ENCODE measurements at regions not wholly inside any gene's neighbourhood (a gene's known extent, or its start where the extent isn't known, plus 50 kb on each side); places are given as distances from the start of the nearest gene placed in this dataset.
"Not testable (repeated sequence)": the region's sequence is repeated elsewhere in the genome, so short reads cannot be mapped to it uniquely, and the experiment has no call there.

GRCh38 chr2:63743982-63744966 is 97.4 kb upstream of the UGP2 start:
- Histone ChIP-seq H3K27me3 (ENCODE audit: control insufficient read depth, insufficient read depth, low read length) (no peaks in the 10 kb centered on the region), H3K9me3 (replicated peaks; ENCODE audit: control insufficient read depth, low read depth, low read length) (no peaks in the 10 kb centered on the region), H3K4me1 (ENCODE audit: control insufficient read depth, insufficient read depth, low read length) (peaks cover 3% of the 10 kb centered on the region), H3K4me3 (ENCODE audit: low read length) (no peak overlapping the region), H3K36me3 (ENCODE audit: control insufficient read depth, insufficient read depth, low read length) (no peaks in the 10 kb centered on the region), H3K27ac (ENCODE audit: low read length) (peak overlapping the region; percentile 68)
- 36% methylated on average over 2 of the region's 6 CpGs for WGBS (ENCODE audit: insufficient coverage)
- DNase-seq: peak; percentile 54

DNA sequence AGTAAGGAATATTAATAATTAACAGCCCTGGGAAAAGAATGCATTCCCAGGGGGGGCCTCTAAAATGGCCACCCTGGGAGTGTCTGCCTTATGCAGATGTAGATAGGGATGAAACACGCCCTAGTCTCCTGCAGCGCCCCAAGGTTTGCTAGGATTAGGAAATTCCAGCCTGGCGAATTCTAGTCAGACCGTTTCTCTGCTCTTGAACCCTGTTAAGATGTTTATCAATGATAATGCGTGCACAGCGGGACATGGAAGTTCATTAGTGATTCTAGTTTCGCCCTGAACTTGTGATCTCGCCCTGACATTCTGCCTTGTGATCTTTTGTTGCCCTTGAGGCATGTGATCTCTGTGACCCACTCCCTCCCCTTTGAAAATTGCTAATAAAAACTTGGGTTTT is 95.1 kb upstream of the UGP2 start:
- H3K4me1 ChIP-seq (ENCODE audit: control insufficient read depth, insufficient read depth, low read length); H3K4me3 ChIP-seq (ENCODE audit: low read length); H3K36me3 ChIP-seq (ENCODE audit: control insufficient read depth, insufficient read depth, low read length); H3K9me3 ChIP-seq (replicated peaks; ENCODE audit: control insufficient read depth, low read depth, low read length); H3K27ac ChIP-seq (ENCODE audit: low read length); DNase-seq; H3K27me3 ChIP-seq (ENCODE audit: control insufficient read depth, insufficient read depth, low read length): not testable (repeated sequence)
- 91% methylated on average over 8 of the region's 8 CpGs for WGBS (ENCODE audit: insufficient coverage)

DNA sequence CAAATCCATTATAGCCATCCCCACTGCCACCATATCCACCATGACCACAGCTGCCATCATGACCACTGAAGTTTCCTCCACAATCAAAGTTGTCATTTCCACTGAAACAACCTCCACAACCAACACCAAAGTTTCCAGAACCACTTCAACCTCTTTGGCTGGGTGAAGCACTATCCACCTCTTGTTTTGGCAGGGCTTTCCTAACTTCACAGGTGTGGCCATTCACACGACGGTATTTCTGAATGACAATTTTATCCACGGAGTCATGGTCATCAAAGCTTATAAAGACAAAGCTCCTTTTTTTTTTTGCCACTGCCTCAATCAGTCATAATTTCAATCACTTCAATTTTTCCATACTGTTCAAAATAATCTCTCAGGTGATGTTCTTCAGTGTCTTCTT is 89.8 kb upstream of the UGP2 start:
- H3K27ac ChIP-seq (ENCODE audit: low read length): no peak overlapping the region
- WGBS (ENCODE audit: insufficient coverage): 88% methylated on average over 3 of the region's 3 CpGs
- no peaks in the 10 kb centered on the region for H3K9me3 ChIP-seq (replicated peaks; ENCODE audit: control insufficient read depth, low read depth, low read length)
- no peaks in the 10 kb centered on the region for H3K36me3 ChIP-seq (ENCODE audit: control insufficient read depth, insufficient read depth, low read length)
- no peaks in the 10 kb centered on the region for H3K4me1 ChIP-seq (ENCODE audit: control insufficient read depth, insufficient read depth, low read length)
- H3K27me3 ChIP-seq (ENCODE audit: control insufficient read depth, insufficient read depth, low read length): no peaks in the 10 kb centered on the region
- H3K4me3 ChIP-seq (ENCODE audit: low read length): no peak overlapping the region
- no peak for DNase-seq

DNA sequence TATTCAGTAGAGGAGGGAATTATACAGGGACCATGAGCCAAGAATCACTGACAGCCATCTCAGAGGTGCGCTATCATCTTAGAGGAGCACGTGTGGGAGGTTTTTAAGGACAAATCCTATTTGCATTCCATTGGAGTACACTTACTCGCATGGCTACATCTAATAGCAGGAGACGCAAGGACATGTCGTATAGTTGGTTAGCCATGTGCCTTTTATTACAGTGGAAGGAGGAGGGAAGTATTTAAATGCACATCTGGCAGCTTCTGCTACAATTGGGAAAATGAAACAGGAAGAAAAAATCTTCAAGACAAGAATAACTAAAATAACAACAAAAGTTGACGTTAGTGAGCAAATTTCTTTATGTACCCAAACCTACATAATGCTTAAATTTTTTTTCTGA is 86.5 kb upstream of the UGP2 start:
- peak; percentile 87 for DNase-seq

DNA sequence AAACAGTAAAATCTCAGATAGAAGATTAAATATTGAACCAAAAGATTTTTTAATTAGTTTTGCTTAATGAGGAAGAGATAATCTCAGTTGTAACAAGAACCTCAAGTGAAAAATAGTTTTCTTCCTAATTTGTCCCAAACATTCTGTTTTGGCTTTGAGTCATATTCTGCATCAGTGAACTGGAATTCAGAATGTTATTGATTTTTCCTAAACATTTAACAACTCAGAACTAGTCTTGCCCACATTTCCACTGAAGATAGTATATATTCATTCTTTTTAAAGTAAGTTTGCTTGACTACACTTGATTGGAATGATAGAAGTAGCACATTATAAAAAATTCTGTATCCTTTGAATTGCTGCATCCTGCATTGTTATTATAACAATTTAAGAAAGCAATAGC is 85.7 kb upstream of the UGP2 start:
- H3K27me3 ChIP-seq (ENCODE audit: control insufficient read depth, insufficient read depth, low read length): no peaks in the 10 kb centered on the region
- H3K4me1 ChIP-seq (ENCODE audit: control insufficient read depth, insufficient read depth, low read length): no peaks in the 10 kb centered on the region
- no peaks in the 10 kb centered on the region for H3K36me3 ChIP-seq (ENCODE audit: control insufficient read depth, insufficient read depth, low read length)
- H3K27ac ChIP-seq (ENCODE audit: low read length): peak overlapping the region; percentile 43
- peak; percentile 72 for DNase-seq
- H3K4me3 ChIP-seq (ENCODE audit: low read length): no peak overlapping the region
- H3K9me3 ChIP-seq (replicated peaks; ENCODE audit: control insufficient read depth, low read depth, low read length): no peaks in the 10 kb centered on the region

More for the DNA sequence above, 86.5 kb upstream of the UGP2 start:
- Histone ChIP-seq H3K27me3 (ENCODE audit: control insufficient read depth, insufficient read depth, low read length) (no peaks in the 10 kb centered on the region), H3K9me3 (replicated peaks; ENCODE audit: control insufficient read depth, low read depth, low read length) (no peaks in the 10 kb centered on the region), H3K4me1 (ENCODE audit: control insufficient read depth, insufficient read depth, low read length) (no peaks in the 10 kb centered on the region), H3K4me3 (ENCODE audit: low read length) (no peak overlapping the region), H3K36me3 (ENCODE audit: control insufficient read depth, insufficient read depth, low read length) (no peaks in the 10 kb centered on the region), H3K27ac (ENCODE audit: low read length) (peak overlapping the region; percentile 43)
- WGBS (ENCODE audit: insufficient coverage): no CpG with 5 or more reads among the region's 6 CpGs

GRCh38 chr2:63763391-63763941 is 78.2 kb upstream of the UGP2 start:
- H3K27me3 ChIP-seq (ENCODE audit: control insufficient read depth, insufficient read depth, low read length): no peaks in the 10 kb centered on the region
- no peaks in the 10 kb centered on the region for H3K36me3 ChIP-seq (ENCODE audit: control insufficient read depth, insufficient read depth, low read length)
- WGBS (ENCODE audit: insufficient coverage): 20% methylated on average over 1 of the region's 4 CpGs
- DNase-seq: peak; percentile 88
- peaks cover 7% of the 10 kb centered on the region for H3K4me1 ChIP-seq (ENCODE audit: control insufficient read depth, insufficient read depth, low read length)
- no peak overlapping the region for H3K4me3 ChIP-seq (ENCODE audit: low read length)
- H3K27ac ChIP-seq (ENCODE audit: low read length): peak overlapping the region; percentile 52
- peaks cover 2% of the 10 kb centered on the region for H3K9me3 ChIP-seq (replicated peaks; ENCODE audit: control insufficient read depth, low read depth, low read length)

DNA sequence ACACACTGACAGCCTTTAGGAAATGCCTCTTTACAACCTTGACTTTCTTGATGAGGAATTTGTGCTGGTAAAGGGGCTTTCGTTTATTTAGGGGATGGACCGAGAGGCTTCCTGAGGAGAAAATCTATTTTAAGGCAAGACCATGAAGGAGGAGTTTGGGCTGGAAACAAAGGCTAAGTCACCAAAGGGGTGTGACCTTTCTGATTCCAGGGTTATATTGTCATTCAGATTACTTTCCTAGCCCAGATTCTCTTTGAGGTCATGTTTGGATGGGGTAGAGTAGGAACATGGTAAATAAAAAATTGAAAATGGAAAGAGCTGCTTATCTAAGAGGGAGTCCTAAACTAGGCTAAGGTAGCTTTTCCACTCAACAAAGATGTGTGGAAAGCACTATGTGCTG is 77.1 kb upstream of the UGP2 start:
- DNase-seq: peak; percentile 39
- Histone ChIP-seq H3K27ac (ENCODE audit: low read length) (no peak overlapping the region), H3K4me3 (ENCODE audit: low read length) (no peak overlapping the region), H3K27me3 (ENCODE audit: control insufficient read depth, insufficient read depth, low read length) (no peaks in the 10 kb centered on the region), H3K36me3 (ENCODE audit: control insufficient read depth, insufficient read depth, low read length) (no peaks in the 10 kb centered on the region), H3K9me3 (replicated peaks; ENCODE audit: control insufficient read depth, low read depth, low read length) (peaks cover 2% of the 10 kb centered on the region), H3K4me1 (ENCODE audit: control insufficient read depth, insufficient read depth, low read length) (peaks cover 7% of the 10 kb centered on the region)
- no CpG with 5 or more reads among the region's 2 CpGs for WGBS (ENCODE audit: insufficient coverage)

GRCh38 chr2:63765117-63765516 is 76.6 kb upstream of the UGP2 start:
- DNase-seq: no peak
- Histone ChIP-seq H3K27ac (ENCODE audit: low read length) (no peak overlapping the region), H3K4me1 (ENCODE audit: control insufficient read depth, insufficient read depth, low read length) (peaks cover 7% of the 10 kb centered on the region), H3K4me3 (ENCODE audit: low read length) (no peak overlapping the region), H3K9me3 (replicated peaks; ENCODE audit: control insufficient read depth, low read depth, low read length) (peaks cover 2% of the 10 kb centered on the region), H3K36me3 (ENCODE audit: control insufficient read depth, insufficient read depth, low read length) (no peaks in the 10 kb centered on the region), H3K27me3 (ENCODE audit: control insufficient read depth, insufficient read depth, low read length) (no peaks in the 10 kb centered on the region)
- WGBS (ENCODE audit: insufficient coverage): 79% methylated on average over 2 of the region's 2 CpGs

GRCh38 chr2:63767307-63767706 is 74.4 kb upstream of the UGP2 start:
- H3K9me3 ChIP-seq (replicated peaks; ENCODE audit: control insufficient read depth, low read depth, low read length): peaks cover 2% of the 10 kb centered on the region
- H3K4me3 ChIP-seq (ENCODE audit: low read length): no peak overlapping the region
- H3K27me3 ChIP-seq (ENCODE audit: control insufficient read depth, insufficient read depth, low read length): no peaks in the 10 kb centered on the region
- no peaks in the 10 kb centered on the region for H3K36me3 ChIP-seq (ENCODE audit: control insufficient read depth, insufficient read depth, low read length)
- whole genome bisulfite sequencing (ENCODE audit: insufficient coverage): no CpG with 5 or more reads among the region's 1 CpG
- DNase-seq: no peak
- no peak overlapping the region for H3K27ac ChIP-seq (ENCODE audit: low read length)
- peaks cover 7% of the 10 kb centered on the region for H3K4me1 ChIP-seq (ENCODE audit: control insufficient read depth, insufficient read depth, low read length)

DNA sequence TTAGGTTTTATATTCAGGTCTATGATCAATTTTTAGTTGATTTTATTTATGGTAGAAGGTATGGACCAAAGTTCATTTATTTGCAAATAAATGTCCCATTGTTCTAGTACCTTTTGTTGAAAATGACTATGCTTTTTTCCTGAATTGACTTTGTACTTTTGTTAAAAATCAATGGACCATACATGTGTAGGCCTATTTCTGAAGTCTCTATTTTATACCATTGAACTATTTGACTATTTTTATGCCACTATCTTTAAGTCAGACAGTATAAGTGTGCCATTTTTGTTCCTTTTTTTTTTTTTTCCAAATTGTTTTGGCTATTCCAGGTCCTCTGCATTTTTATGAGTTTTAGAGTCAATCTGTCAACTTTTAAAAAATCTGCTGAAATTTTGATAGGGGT is 73.6 kb upstream of the UGP2 start:
- Histone ChIP-seq H3K9me3 (replicated peaks; ENCODE audit: control insufficient read depth, low read depth, low read length) (peaks cover 2% of the 10 kb centered on the region), H3K36me3 (ENCODE audit: control insufficient read depth, insufficient read depth, low read length) (no peaks in the 10 kb centered on the region), H3K4me3 (ENCODE audit: low read length) (no peak overlapping the region), H3K4me1 (ENCODE audit: control insufficient read depth, insufficient read depth, low read length) (peaks cover 6% of the 10 kb centered on the region), H3K27me3 (ENCODE audit: control insufficient read depth, insufficient read depth, low read length) (no peaks in the 10 kb centered on the region), H3K27ac (ENCODE audit: low read length) (no peak overlapping the region)
- no peak for DNase-seq

All from muscle of leg (tissue), 3 donors.